Fibroblast of lung (primary cell): ENCODE measurements at regions not wholly inside any gene's neighbourhood (a gene's known extent, or its start where the extent isn't known, plus 50 kb on each side); places are given as distances from the start of the nearest gene placed in this dataset.

Source experiments
- CTCF ChIP-seq, 2 donors: IDR thresholded peaks in 1 of 2; conservative IDR thresholded peaks in 1 of 2; 1 replicate in 1 of 2; 2 replicates in 1 of 2; pipeline ENCODE4 v1.5.1; 2011 to 2012; ENCODE audit warnings: low read length in 2 of 2, control low read depth in 1 of 2, inconsistent platforms in 1 of 2, low read depth in 1 of 2, mild to moderate bottlenecking in 1 of 2
- EZH2 ChIP-seq: IDR thresholded peaks from 2 replicates; pipeline ENCODE4 v1.5.1; 2012; ENCODE audit warnings: low read length, control low read depth, mild to moderate bottlenecking; ENCODE audit errors: missing control alignments

GRCh38 chr6:44051515-44051914, 75.7 kb downstream of the MRPL14 start:
- TF ChIP-seq CTCF (conservative IDR thresholded peaks at IDR 0.05 in 1 of 2, IDR thresholded peaks at IDR 0.05 in 1 of 2; ENCODE audit: low read depth in 1 of 2, low read length in 2 of 2) (no peak), EZH2 (no peak)
